A673 (cell line): ENCODE measurements at regions not wholly inside any gene's neighbourhood (a gene's known extent, or its start where the extent isn't known, plus 50 kb on each side); places are given as distances from the start of the nearest gene placed in this dataset.

Experiments
- CTCF ChIP-seq: fragments of 300-800, 200-600 bp; sonication (generic); conservative IDR thresholded peaks from 2 replicates; pipeline ENCODE4 v1.5.1; 2017; ENCODE audit warnings: low read depth, mild to moderate bottlenecking, antibody characterized with exemption, low read length, moderate library complexity, mixed read lengths
- EZH2 ChIP-seq: fragments of 200-600 bp; sonication (generic); IDR thresholded peaks from 2 replicates; pipeline ENCODE4 v1.6.1; 2017; ENCODE audit warnings: borderline replicate concordance, low read depth, mild to moderate bottlenecking, mixed read lengths, antibody characterized with exemption, low read length; ENCODE audit not compliant: poor library complexity, severe bottlenecking

GRCh38 chr17:55668312-55668920, 54.2 kb downstream of the TMEM100 start:
- no peak for TF ChIP-seq EZH2
- no peak; the same call in 1 of the 2 replicates for TF ChIP-seq CTCF
